Endothelial cell (in vitro differentiated cells): ENCODE measurements at regions not wholly inside any gene's neighbourhood (a gene's known extent, or its start where the extent isn't known, plus 50 kb on each side); places are given as distances from the start of the nearest gene placed in this dataset.

Experiments used
- DNase-seq: peaks from one replicate; pipeline ENCODE4 v3.0.0; 2021; ENCODE audit warnings: low spot score
- H3K27ac Mint-ChIP-seq: one replicate; pipeline ENCODE4 v1.8.0; 2021; ENCODE audit warnings: mixed read lengths, inconsistent platforms; ENCODE audit not compliant: unreplicated experiment
- H3K27me3 Mint-ChIP-seq: one replicate; pipeline ENCODE4 v1.8.0; 2021; ENCODE audit warnings: mild to moderate bottlenecking, moderate library complexity, mixed read lengths, inconsistent platforms; ENCODE audit not compliant: unreplicated experiment
- H3K36me3 Mint-ChIP-seq: one replicate; pipeline ENCODE4 v1.8.0; 2021; ENCODE audit warnings: mild to moderate bottlenecking, low read depth, mixed read lengths, inconsistent platforms; ENCODE audit not compliant: unreplicated experiment
- H3K4me1 Mint-ChIP-seq: one replicate; pipeline ENCODE4 v1.8.0; 2021; ENCODE audit warnings: mild to moderate bottlenecking, mixed read lengths, inconsistent platforms; ENCODE audit not compliant: unreplicated experiment
- H3K4me3 Mint-ChIP-seq: one replicate; pipeline ENCODE4 v1.8.0; 2021; ENCODE audit warnings: mild to moderate bottlenecking, mixed read lengths, inconsistent platforms; ENCODE audit not compliant: unreplicated experiment
- H3K9me3 Mint-ChIP-seq: one replicate; pipeline ENCODE4 v1.8.0; 2021; ENCODE audit warnings: mixed read lengths, inconsistent platforms; ENCODE audit not compliant: unreplicated experiment
- TF ChIP-seq, protein P1 (sequence below): fragments of 200-600 bp; sonication (generic); IDR thresholded peaks from one replicate; pipeline ENCODE4 v1.5.0; 2021; ENCODE audit warnings: antibody characterized with exemption; ENCODE audit not compliant: unreplicated experiment

GRCh38 chr17:70373369-70373768, 204.0 kb downstream of the KCNJ2 start:
- Mint-ChIP-seq H3K27ac (no peak overlapping the region), H3K4me3 (no peak overlapping the region), H3K27me3 (peaks cover 1% of the 10 kb centered on the region), H3K9me3 (no peaks in the 10 kb centered on the region), H3K4me1 (peaks cover 10% of the 10 kb centered on the region), H3K36me3 (no peaks in the 10 kb centered on the region)
- no peak for DNase-seq
- TF ChIP-seq, protein P1, sequence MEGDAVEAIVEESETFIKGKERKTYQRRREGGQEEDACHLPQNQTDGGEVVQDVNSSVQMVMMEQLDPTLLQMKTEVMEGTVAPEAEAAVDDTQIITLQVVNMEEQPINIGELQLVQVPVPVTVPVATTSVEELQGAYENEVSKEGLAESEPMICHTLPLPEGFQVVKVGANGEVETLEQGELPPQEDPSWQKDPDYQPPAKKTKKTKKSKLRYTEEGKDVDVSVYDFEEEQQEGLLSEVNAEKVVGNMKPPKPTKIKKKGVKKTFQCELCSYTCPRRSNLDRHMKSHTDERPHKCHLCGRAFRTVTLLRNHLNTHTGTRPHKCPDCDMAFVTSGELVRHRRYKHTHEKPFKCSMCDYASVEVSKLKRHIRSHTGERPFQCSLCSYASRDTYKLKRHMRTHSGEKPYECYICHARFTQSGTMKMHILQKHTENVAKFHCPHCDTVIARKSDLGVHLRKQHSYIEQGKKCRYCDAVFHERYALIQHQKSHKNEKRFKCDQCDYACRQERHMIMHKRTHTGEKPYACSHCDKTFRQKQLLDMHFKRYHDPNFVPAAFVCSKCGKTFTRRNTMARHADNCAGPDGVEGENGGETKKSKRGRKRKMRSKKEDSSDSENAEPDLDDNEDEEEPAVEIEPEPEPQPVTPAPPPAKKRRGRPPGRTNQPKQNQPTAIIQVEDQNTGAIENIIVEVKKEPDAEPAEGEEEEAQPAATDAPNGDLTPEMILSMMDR, result no peak

- no peak overlapping the region for H3K4me3 Mint-ChIP-seq
- H3K9me3 Mint-ChIP-seq, result no peaks in the 10 kb centered on the region
- no peak overlapping the region for H3K27ac Mint-ChIP-seq
- no peaks in the 10 kb centered on the region for H3K36me3 Mint-ChIP-seq
- no peak for DNase-seq
- peaks cover 1% of the 10 kb centered on the region for H3K27me3 Mint-ChIP-seq
- peaks cover 20% of the 10 kb centered on the region for H3K4me1 Mint-ChIP-seq
- TF ChIP-seq, protein P1, result no peak
These were observed 205.2 kb downstream of the KCNJ2 start for GRCh38 chr17:70374496-70374895.

DNA sequence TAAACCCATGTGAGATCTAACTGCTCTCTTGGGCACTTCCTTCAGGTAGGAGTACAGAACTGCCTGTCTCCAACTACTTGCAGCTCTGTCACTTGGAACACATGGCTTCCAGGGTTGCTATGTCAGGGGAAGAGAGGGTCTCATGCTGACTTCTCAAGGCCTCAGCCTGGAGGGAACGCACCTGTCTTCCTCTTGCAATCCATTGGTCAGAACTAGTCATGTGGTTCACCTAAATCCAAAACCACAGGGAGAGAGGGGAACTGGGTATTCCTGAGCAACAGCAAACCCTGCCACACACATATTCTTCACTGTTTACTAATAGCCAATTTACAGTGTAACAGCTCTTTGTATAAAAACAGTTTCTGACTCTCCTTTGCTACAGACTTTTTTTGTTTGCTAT, 206.1 kb downstream of the KCNJ2 start:
- H3K27me3 Mint-ChIP-seq, result peaks cover 1% of the 10 kb centered on the region
- H3K36me3 Mint-ChIP-seq, result no peaks in the 10 kb centered on the region
- DNase-seq, result no peak
- H3K9me3 Mint-ChIP-seq, result no peaks in the 10 kb centered on the region
- H3K4me3 Mint-ChIP-seq, result no peak overlapping the region
- H3K27ac Mint-ChIP-seq, result no peak overlapping the region
- peaks cover 23% of the 10 kb centered on the region for H3K4me1 Mint-ChIP-seq
- TF ChIP-seq, protein P1, result no peak

DNA sequence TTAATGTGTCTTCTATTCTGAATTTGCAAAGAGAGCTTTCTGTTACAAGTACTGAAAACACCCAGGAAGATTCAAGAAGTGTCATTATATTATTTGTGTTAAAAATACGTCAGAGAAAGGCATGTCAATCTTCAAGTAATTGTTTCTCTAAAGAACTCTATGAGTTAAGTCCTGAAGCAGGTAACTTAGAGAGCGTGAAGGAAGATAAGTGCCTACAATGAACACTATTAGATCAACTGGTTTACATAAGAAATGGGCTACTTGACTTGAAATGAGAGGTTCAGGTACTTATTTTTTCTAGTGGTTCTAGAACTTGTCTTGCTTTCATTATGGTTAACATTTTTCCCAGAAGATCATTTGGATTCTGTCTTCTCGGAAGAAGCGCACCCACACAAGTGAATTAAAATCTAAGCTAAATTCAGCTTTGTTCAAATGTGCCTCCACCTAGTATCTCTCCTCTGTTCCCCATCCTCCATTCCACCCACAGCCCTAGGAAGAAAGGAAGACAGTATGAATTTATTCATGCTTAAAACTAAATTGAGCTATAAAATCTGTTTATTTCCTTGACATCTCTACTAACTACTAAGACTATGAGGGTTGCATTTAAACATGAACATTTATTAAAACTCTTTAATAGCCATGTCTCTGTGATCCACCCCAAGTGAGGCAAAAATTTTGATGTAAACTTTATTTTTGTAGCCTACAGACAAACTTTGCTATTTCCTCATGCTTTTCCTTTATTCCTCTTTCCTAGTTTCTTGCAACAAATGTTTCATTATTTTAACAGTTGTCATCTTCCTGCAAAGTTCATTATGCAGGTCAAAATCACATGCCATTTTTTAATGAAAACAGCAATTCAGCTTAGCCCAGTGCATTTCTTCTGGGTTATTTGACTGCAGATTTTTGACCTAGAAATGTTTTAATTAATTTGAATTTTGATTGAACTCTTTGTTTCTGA, 206.8 kb downstream of the KCNJ2 start:
- no peaks in the 10 kb centered on the region for H3K36me3 Mint-ChIP-seq
- H3K4me1 Mint-ChIP-seq, result peaks cover 23% of the 10 kb centered on the region
- H3K4me3 Mint-ChIP-seq, result no peak overlapping the region
- peaks cover 1% of the 10 kb centered on the region for H3K27me3 Mint-ChIP-seq
- no peak for DNase-seq
- TF ChIP-seq, protein P1, result no peak
- H3K9me3 Mint-ChIP-seq, result no peaks in the 10 kb centered on the region
- H3K27ac Mint-ChIP-seq, result no peak overlapping the region

DNA sequence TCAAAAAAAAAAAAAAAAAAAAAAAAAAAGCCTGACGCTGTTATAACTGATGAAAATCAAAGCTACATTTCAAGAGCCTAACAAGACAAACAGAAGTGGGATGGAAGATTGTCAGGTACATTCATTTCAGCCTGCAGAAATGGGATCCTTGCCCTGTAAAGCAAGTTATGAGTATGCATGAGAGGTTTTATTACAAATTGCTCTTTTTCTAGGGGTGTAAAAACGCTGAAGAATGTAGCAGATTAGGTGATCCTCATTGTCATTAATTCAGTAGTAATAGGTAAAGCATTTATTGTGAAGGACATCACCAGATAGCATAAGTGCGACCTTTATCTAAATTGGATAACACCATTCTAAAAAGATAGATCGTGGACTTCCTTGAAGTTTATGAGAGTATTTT, 208.3 kb downstream of the KCNJ2 start:
- Mint-ChIP-seq H3K9me3 (no peaks in the 10 kb centered on the region), H3K27me3 (peaks cover 1% of the 10 kb centered on the region), H3K4me3 (no peak overlapping the region), H3K27ac (no peak overlapping the region), H3K4me1 (peaks cover 23% of the 10 kb centered on the region), H3K36me3 (no peaks in the 10 kb centered on the region)
- DNase-seq, result no peak
- TF ChIP-seq, protein P1, result no peak
